Calu3 (cell line): ENCODE measurements at regions not wholly inside any gene's neighbourhood (a gene's known extent, or its start where the extent isn't known, plus 50 kb on each side); places are given as distances from the start of the nearest gene placed in this dataset.

ENCODE experiments used
- BruUV-seq: library from RNA; stranded (reverse); fragments of 400-500 nt; replicated peaks from 2 replicates; lab custom pipeline; 2021; lab: Mats Ljungman, UMichigan
- CTCF ChIA-PET: fragments of 300-600 bp; sonication (Branson Sonifier 250); formaldehyde crosslinking; loops from one replicate; lab custom pipeline; 2022; ENCODE audit warnings: antibody characterized with exemption; lab: Charles Lee
- DNase-seq: peaks from one replicate; pipeline ENCODE4 v3.0.0; 2022
- H3K27ac Mint-ChIP-seq: one replicate; pipeline ENCODE4 v1.8.0; 2022; ENCODE audit warnings: mixed read lengths; ENCODE audit not compliant: unreplicated experiment
- H3K27me3 Mint-ChIP-seq: one replicate; pipeline ENCODE4 v1.8.0; 2022; ENCODE audit warnings: mixed read lengths; ENCODE audit not compliant: unreplicated experiment
- H3K36me3 Mint-ChIP-seq: one replicate; pipeline ENCODE4 v1.8.0; 2022; ENCODE audit warnings: mild to moderate bottlenecking, moderate library complexity, mixed read lengths; ENCODE audit not compliant: insufficient read depth, unreplicated experiment
- H3K4me1 Mint-ChIP-seq: one replicate; pipeline ENCODE4 v1.8.0; 2022; ENCODE audit warnings: mild to moderate bottlenecking, low read depth, mixed read lengths; ENCODE audit not compliant: unreplicated experiment
- H3K4me3 Mint-ChIP-seq: one replicate; pipeline ENCODE4 v1.8.0; 2022; ENCODE audit warnings: mild to moderate bottlenecking, low read depth, moderate library complexity, mixed read lengths; ENCODE audit not compliant: unreplicated experiment
- H3K9me3 Mint-ChIP-seq: one replicate; pipeline ENCODE4 v1.8.0; 2022; ENCODE audit warnings: low read depth, mixed read lengths; ENCODE audit not compliant: unreplicated experiment
- CTCF ChIP-seq: fragments of 200-600 bp; IDR thresholded peaks from one replicate; pipeline ENCODE4 v1.8.0; 2022; ENCODE audit warnings: antibody characterized with exemption; ENCODE audit not compliant: unreplicated experiment
- intact Hi-C: fragments of 100-400 bp; cut with micrococcal nuclease; formaldehyde crosslinking; loops from one replicate; pipeline ENCODE4 v1.10.0; 2022; ENCODE audit not compliant: unreplicated experiment

GRCh38 chr11:121367001-121367843, 74.7 kb downstream of the SC5D start:
- Mint-ChIP-seq H3K27ac (no peak overlapping the region), H3K36me3 (no peaks in the 10 kb centered on the region), H3K9me3 (no peaks in the 10 kb centered on the region), H3K4me3 (no peak overlapping the region), H3K27me3 (peaks cover 23% of the 10 kb centered on the region), H3K4me1 (no peaks in the 10 kb centered on the region)
- intact Hi-C loops: no loop called here
- DNase-seq: no peak
- BruUV-seq: no TSS peak
- CTCF ChIA-PET: no interaction called here
- no peak for TF ChIP-seq CTCF

- H3K27me3 Mint-ChIP-seq: peaks cover 23% of the 10 kb centered on the region
- no peak for DNase-seq
- no peak overlapping the region for H3K27ac Mint-ChIP-seq
- TF ChIP-seq CTCF: no peak
- no TSS peak for BruUV-seq
- CTCF ChIA-PET: no interaction called here
- H3K9me3 Mint-ChIP-seq: no peaks in the 10 kb centered on the region
- H3K36me3 Mint-ChIP-seq: no peaks in the 10 kb centered on the region
- no peaks in the 10 kb centered on the region for H3K4me1 Mint-ChIP-seq
- intact Hi-C loops: no loop called here
- H3K4me3 Mint-ChIP-seq: no peak overlapping the region
These were observed 75.3 kb downstream of the SC5D start for GRCh38 chr11:121367844-121368225.

GRCh38 chr11:121368364-121369240, 76.0 kb downstream of the SC5D start:
- no peaks in the 10 kb centered on the region for H3K9me3 Mint-ChIP-seq
- peaks cover 23% of the 10 kb centered on the region for H3K27me3 Mint-ChIP-seq
- no peak for DNase-seq
- no peak overlapping the region for H3K4me3 Mint-ChIP-seq
- TF ChIP-seq CTCF: no peak
- intact Hi-C loops: no loop called here
- no peak overlapping the region for H3K27ac Mint-ChIP-seq
- BruUV-seq: no TSS peak
- H3K4me1 Mint-ChIP-seq: no peaks in the 10 kb centered on the region
- no peaks in the 10 kb centered on the region for H3K36me3 Mint-ChIP-seq
- CTCF ChIA-PET: no interaction called here

GRCh38 chr11:121369366-121369765, 76.8 kb downstream of the SC5D start:
- DNase-seq: no peak
- H3K4me1 Mint-ChIP-seq: no peaks in the 10 kb centered on the region
- H3K27ac Mint-ChIP-seq: no peak overlapping the region
- H3K36me3 Mint-ChIP-seq: no peaks in the 10 kb centered on the region
- intact Hi-C loops: no loop called here
- H3K4me3 Mint-ChIP-seq: no peak overlapping the region
- no peaks in the 10 kb centered on the region for H3K9me3 Mint-ChIP-seq
- TF ChIP-seq CTCF: no peak
- CTCF ChIA-PET: no interaction called here
- BruUV-seq: no TSS peak
- peaks cover 23% of the 10 kb centered on the region for H3K27me3 Mint-ChIP-seq
